K562 (cell line): ENCODE measurements at regions not wholly inside any gene's neighbourhood (a gene's known extent, or its start where the extent isn't known, plus 50 kb on each side); places are given as distances from the start of the nearest gene placed in this dataset.

Experiments
- ATAC-seq: fragments of 200-7000 bp; cut with Tn5 transposase; 3 replicates; pipeline ENCODE4 v1.9.1; 2020; ENCODE audit warnings: moderate library complexity
- BruUV-seq: library from RNA; stranded (reverse); fragments of 400-500 nt; replicated peaks from 2 replicates; lab custom pipeline; 2021; lab: Mats Ljungman, UMichigan
- CTCF ChIA-PET: fragments of 300-600 bp; formaldehyde crosslinking; extraction: SDS; loops from one replicate; lab custom pipeline; 2021; ENCODE audit warnings: low intra/inter-chr PET ratio; lab: Yijun Ruan, JAX
- POLR2A ChIA-PET: fragments of 300-600, 350-650 bp; sonication (Branson Sonifier 250); formaldehyde crosslinking; extraction: SDS; loops from one replicate; lab custom pipeline; 2021; ENCODE audit warnings: antibody characterized with exemption, inconsistent platforms; lab: Yijun Ruan, JAX
- DNase-seq, 4 experiments: peaks; one replicate each; pipeline versions ENCODE4 v3.0.0 to v3.0.0-alpha.2; 2011 to 2018; ENCODE audit warnings: low spot score in 3 of 4, mixed read lengths in 3 of 4; ENCODE audit errors: extremely low read depth in 1 of 4
- FAIRE-seq: peaks from 2 replicates; lab custom pipeline; 2011; peaks lifted over from hg19 to GRCh38; lab: Jason Lieb, UNC
- H2AFZ ChIP-seq: 2 replicates; pipeline ENCODE4 v1.6.0; 2011; ENCODE audit warnings: low read depth, low read length, control low read depth, inconsistent platforms
- H3K27ac ChIP-seq: fragments of 200-600 bp; 3 replicates; pipeline ENCODE4 v1.8.0; 2011; ENCODE audit warnings: low read depth, mild to moderate bottlenecking, control low read depth, inconsistent platforms, low read length, moderate library complexity, mixed read lengths; ENCODE audit errors: extremely low read depth
- H3K27me3 ChIP-seq, 2 experiments: fragments of 300-600 bp in 1 of 2; 2 replicates in 1 of 2; 3 replicates in 1 of 2; pipeline versions ENCODE4 v1.6.0 to v1.8.0; 2011; ENCODE audit warnings: inconsistent platforms in 2 of 2, low read length in 2 of 2, mild to moderate bottlenecking in 1 of 2, mixed read lengths in 1 of 2, moderate library complexity in 1 of 2; ENCODE audit not compliant: control insufficient read depth in 2 of 2, insufficient read depth in 2 of 2
- H3K36me3 ChIP-seq: fragments of 300-600 bp; 3 replicates; pipeline ENCODE4 v1.8.0; 2011; ENCODE audit warnings: mild to moderate bottlenecking, low read length, inconsistent platforms; ENCODE audit not compliant: control insufficient read depth, insufficient read depth
- H3K4me1 ChIP-seq, 2 experiments: fragments of 200-600 bp in 1 of 2; replicated peaks in 1 of 2; 2 replicates in 1 of 2; 3 replicates in 1 of 2; pipeline versions ENCODE4 v1.5.1 to v1.8.0; 2011; ENCODE audit warnings: inconsistent platforms in 2 of 2, low read length in 2 of 2, mild to moderate bottlenecking in 1 of 2, mixed read lengths in 1 of 2, moderate library complexity in 1 of 2; ENCODE audit not compliant: control insufficient read depth in 2 of 2, insufficient read depth in 2 of 2
- H3K4me2 ChIP-seq: 2 replicates; pipeline ENCODE4 v1.6.1; 2011; ENCODE audit warnings: low read length, control low read depth, inconsistent platforms, mixed read lengths; ENCODE audit not compliant: insufficient read depth
- H3K4me3 ChIP-seq: fragments of 200-600 bp; sonication (generic), shearing (Covaris generic); 2 replicates; pipeline ENCODE4 v1.5.1; 2016; ENCODE audit warnings: control low read depth, inconsistent platforms
- H3K79me2 ChIP-seq: fragments of 200-600 bp; 3 replicates; pipeline ENCODE4 v1.8.0; 2011; ENCODE audit warnings: low read length, inconsistent platforms; ENCODE audit not compliant: control insufficient read depth, insufficient read depth
- H3K9ac ChIP-seq, 2 experiments: 2 replicates each; pipeline versions ENCODE4 v1.6.0 to v1.6.1; 2011; ENCODE audit warnings: low read depth in 2 of 2, low read length in 2 of 2, control low read depth in 1 of 2, inconsistent platforms in 1 of 2, mild to moderate bottlenecking in 1 of 2, mixed read lengths in 1 of 2; ENCODE audit not compliant: insufficient read depth in 1 of 2
- H3K9me1 ChIP-seq: one replicate; pipeline ENCODE4 v1.6.0; 2011; ENCODE audit warnings: inconsistent platforms, mild to moderate bottlenecking, low read length, moderate library complexity; ENCODE audit not compliant: control insufficient read depth, insufficient read depth
- H3K9me3 ChIP-seq: replicated peaks from 2 replicates; pipeline ENCODE4 v1.5.1; 2011; ENCODE audit warnings: low read depth, low read length, inconsistent platforms; ENCODE audit not compliant: control insufficient read depth, insufficient read depth
- H4K20me1 ChIP-seq: replicated peaks from 2 replicates; pipeline ENCODE4 v1.6.1; 2011; ENCODE audit warnings: low read length, inconsistent platforms, mixed read lengths; ENCODE audit not compliant: control insufficient read depth, insufficient read depth
- CCNT2 ChIP-seq: IDR thresholded peaks from 2 replicates; pipeline ENCODE4 v1.6.1; 2011; ENCODE audit warnings: borderline replicate concordance, low read depth, mild to moderate bottlenecking, moderate library complexity, mixed read lengths, low read length; ENCODE audit not compliant: insufficient read length; ENCODE audit errors: extremely low read depth
- HMG20A ChIP-seq: fragments of 450-650 bp; formaldehyde crosslinking; conservative IDR thresholded peaks from 2 replicates; pipeline ENCODE4 v1.4.0; 2020; ENCODE audit warnings: mild to moderate bottlenecking, mixed read lengths
- PRPF4 ChIP-seq: fragments of 200-400 bp; formaldehyde crosslinking; IDR thresholded peaks from one replicate; pipeline ENCODE4 v1.6.1; 2017; ENCODE audit warnings: low read length, low read depth, mild to moderate bottlenecking; ENCODE audit not compliant: insufficient read depth, poor library complexity, severe bottlenecking
- in situ Hi-C: fragments of 300-500 bp; cut with MboI; formaldehyde crosslinking; loops from 4 replicates; pipeline ENCODE4 v1.15.0; 2018; ENCODE audit warnings: inconsistent platforms, mixed read lengths
- intact Hi-C: fragments of 100-400 bp; cut with micrococcal nuclease; formaldehyde crosslinking; loops from 2 replicates; pipeline ENCODE4 v1.14.2; 2022
- TF ChIP-seq, protein P1 (sequence below): fragments of 450-650 bp; formaldehyde crosslinking; IDR thresholded peaks from 2 replicates; pipeline ENCODE4 v1.4.0; 2020; ENCODE audit warnings: mild to moderate bottlenecking, moderate library complexity
- TF ChIP-seq, protein P2 (sequence below): fragments of 450-650 bp; IDR thresholded peaks from 2 replicates; pipeline ENCODE4 v1.6.1; 2017; ENCODE audit warnings: mild to moderate bottlenecking, moderate library complexity

DNA sequence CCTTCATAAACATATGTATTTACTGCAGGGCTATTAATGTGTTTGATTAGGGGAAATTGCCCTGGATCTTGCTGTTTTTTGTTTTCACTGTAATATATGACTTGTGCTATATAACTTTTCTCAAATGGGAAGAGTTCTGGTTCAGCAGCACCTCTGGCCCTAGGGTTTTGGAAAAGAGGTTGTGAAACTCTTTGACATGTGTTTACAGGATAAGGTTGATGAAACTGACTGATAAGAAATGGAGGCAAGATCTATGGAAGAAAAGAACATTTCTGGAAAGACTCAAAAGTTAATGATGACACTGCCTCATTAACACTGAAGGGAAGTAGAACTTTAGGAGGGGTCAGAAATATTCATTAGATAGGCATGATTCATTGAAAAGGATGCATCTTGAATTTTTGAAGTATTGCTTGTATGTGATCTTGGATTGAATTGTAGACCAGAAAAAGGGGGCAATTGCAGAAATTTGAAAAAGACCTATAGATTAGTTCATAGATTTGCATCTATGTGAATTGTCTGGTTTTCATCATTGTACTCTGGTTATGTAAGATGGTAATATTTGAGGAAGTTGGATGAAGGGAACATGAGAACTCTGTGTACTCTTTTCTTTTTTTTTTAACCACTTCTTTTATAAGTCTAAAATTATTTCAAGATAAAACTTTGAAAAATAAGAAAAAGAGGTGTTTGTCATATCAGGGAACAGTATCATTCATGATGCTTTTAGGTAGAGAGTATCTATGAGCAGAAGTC is 54.0 kb downstream of the UTRN start:
- Histone ChIP-seq H3K4me3 (no peak overlapping the region), H3K9ac (no peak overlapping the region), H3K27me3 (peaks cover 6 to 11% of the 10 kb centered on the region in 2 experiments; a peak in 4 of 5 replicates), H3K4me2 (no peak overlapping the region), H2AFZ (no peak overlapping the region), H3K9me3 (no peaks in the 10 kb centered on the region), H3K79me2 (no peaks in the 10 kb centered on the region), H3K27ac (no peak overlapping the region), H4K20me1 (no peaks in the 10 kb centered on the region), H3K9me1 (no peaks in the 10 kb centered on the region), H3K36me3 (no peaks in the 10 kb centered on the region), H3K4me1 (no peaks in the 10 kb centered on the region)
- in situ Hi-C loops (no loop called here), intact Hi-C loops (no loop called here)
- BruUV-seq = no TSS peak
- no peak for FAIRE-seq
- TF ChIP-seq HMG20A (CRISPR knock-in tag) = no peak
- TF ChIP-seq PRPF4 = no peak
- TF ChIP-seq, protein P1, sequence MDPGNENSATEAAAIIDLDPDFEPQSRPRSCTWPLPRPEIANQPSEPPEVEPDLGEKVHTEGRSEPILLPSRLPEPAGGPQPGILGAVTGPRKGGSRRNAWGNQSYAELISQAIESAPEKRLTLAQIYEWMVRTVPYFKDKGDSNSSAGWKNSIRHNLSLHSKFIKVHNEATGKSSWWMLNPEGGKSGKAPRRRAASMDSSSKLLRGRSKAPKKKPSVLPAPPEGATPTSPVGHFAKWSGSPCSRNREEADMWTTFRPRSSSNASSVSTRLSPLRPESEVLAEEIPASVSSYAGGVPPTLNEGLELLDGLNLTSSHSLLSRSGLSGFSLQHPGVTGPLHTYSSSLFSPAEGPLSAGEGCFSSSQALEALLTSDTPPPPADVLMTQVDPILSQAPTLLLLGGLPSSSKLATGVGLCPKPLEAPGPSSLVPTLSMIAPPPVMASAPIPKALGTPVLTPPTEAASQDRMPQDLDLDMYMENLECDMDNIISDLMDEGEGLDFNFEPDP (CRISPR knock-in tag) = no peak
- TF ChIP-seq, protein P2, sequence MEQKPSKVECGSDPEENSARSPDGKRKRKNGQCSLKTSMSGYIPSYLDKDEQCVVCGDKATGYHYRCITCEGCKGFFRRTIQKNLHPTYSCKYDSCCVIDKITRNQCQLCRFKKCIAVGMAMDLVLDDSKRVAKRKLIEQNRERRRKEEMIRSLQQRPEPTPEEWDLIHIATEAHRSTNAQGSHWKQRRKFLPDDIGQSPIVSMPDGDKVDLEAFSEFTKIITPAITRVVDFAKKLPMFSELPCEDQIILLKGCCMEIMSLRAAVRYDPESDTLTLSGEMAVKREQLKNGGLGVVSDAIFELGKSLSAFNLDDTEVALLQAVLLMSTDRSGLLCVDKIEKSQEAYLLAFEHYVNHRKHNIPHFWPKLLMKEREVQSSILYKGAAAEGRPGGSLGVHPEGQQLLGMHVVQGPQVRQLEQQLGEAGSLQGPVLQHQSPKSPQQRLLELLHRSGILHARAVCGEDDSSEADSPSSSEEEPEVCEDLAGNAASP = no peak
- no peak for TF ChIP-seq CCNT2
- CTCF ChIA-PET = no interaction called here
- no peak for DNase-seq
- no peak for ATAC-seq
- POLR2A ChIA-PET = no interaction called here
